ENCODE measurements at regions not wholly inside any gene's neighbourhood (a gene's known extent, or its start where the extent isn't known, plus 50 kb on each side); places are given as distances from the start of the nearest gene placed in this dataset.

DNA sequence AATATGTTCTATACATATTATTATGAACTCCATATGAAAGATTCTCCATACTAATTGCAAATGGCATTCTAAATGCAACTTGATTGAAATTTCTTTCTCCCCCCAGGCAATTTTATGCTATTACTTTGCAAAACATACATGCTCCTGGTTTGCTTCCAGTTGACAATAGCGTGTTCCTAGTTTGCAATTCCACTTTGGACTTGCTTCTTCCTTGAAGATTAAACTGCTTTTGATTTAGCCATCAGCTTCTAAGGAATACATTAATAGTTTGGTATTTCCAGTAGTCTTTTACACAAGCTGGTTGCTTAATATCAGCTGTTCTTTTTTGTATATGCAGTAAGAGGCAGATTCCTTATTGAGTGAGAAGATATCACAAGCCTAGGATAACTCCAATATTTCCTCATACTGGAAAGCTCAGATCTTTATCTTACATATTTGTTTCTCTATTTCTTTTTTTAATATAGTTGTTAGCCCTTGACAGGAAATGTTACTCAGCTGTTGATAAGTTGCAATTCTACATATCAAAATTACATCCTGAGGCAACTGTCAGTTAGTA lies 1941.7 kb upstream of the LRRTM1 start:
- H3K9me3 ChIP-seq: peaks cover 0 to 10% (median under 1%) of the 10 kb centered on the region in 12 donors
- TF ChIP-seq, protein P1, sequence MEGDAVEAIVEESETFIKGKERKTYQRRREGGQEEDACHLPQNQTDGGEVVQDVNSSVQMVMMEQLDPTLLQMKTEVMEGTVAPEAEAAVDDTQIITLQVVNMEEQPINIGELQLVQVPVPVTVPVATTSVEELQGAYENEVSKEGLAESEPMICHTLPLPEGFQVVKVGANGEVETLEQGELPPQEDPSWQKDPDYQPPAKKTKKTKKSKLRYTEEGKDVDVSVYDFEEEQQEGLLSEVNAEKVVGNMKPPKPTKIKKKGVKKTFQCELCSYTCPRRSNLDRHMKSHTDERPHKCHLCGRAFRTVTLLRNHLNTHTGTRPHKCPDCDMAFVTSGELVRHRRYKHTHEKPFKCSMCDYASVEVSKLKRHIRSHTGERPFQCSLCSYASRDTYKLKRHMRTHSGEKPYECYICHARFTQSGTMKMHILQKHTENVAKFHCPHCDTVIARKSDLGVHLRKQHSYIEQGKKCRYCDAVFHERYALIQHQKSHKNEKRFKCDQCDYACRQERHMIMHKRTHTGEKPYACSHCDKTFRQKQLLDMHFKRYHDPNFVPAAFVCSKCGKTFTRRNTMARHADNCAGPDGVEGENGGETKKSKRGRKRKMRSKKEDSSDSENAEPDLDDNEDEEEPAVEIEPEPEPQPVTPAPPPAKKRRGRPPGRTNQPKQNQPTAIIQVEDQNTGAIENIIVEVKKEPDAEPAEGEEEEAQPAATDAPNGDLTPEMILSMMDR (IDR thresholded peaks at IDR 0.05): no peak
- no peak for TF ChIP-seq POLR2A (IDR thresholded peaks at IDR 0.05)
- no peaks in the 10 kb centered on the region for H3K27me3 ChIP-seq
- ATAC-seq (no peak), DNase-seq (no peak)
- H3K27ac ChIP-seq: no peak overlapping the region
- no peaks in the 10 kb centered on the region for H3K36me3 ChIP-seq
- no peaks in the 10 kb centered on the region for H3K4me1 ChIP-seq
- WGBS, 4 donors: 66 to 89% (median 78%) methylated on average over 1 of the region's 1 CpG
- intact Hi-C loops (cut with DNase I): no loop called here
- no peak overlapping the region for H3K4me3 ChIP-seq

DNA sequence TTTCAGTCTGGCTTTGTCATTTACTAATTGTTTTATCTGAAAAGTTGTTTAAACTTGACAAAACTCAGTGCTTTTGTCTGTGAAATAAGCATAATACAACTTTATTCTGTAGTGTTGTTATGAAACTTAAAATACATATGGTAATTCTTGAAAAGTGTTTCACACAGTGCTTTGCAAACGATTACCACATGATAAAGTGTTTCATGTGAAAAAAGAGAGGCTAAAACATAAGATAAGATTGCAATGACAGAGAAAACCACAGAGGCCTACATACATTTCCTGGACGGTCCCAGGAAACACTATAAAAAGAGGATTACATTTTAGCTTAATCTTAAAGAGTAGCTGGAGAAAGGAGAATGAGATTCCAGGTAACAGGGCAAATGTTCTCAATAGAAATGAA lies 1934.6 kb upstream of the LRRTM1 start:
- intact Hi-C loops (cut with DNase I): no loop called here
- no peak for ATAC-seq
- no peaks in the 10 kb centered on the region for H3K4me1 ChIP-seq
- DNase-seq: no peak
- no peaks in the 10 kb centered on the region for H3K27me3 ChIP-seq
- no peak overlapping the region for H3K4me3 ChIP-seq
- TF ChIP-seq POLR2A (IDR thresholded peaks at IDR 0.05): no peak
- TF ChIP-seq, protein P1 (IDR thresholded peaks at IDR 0.05): no peak
- WGBS, 4 donors: 38 to 42% (median 41%) methylated on average over 2 of the region's 2 CpGs
- no peak overlapping the region for H3K27ac ChIP-seq
- H3K36me3 ChIP-seq: no peaks in the 10 kb centered on the region
- peaks cover 0 to 18% (median 0%) of the 10 kb centered on the region in 12 donors for H3K9me3 ChIP-seq

DNA sequence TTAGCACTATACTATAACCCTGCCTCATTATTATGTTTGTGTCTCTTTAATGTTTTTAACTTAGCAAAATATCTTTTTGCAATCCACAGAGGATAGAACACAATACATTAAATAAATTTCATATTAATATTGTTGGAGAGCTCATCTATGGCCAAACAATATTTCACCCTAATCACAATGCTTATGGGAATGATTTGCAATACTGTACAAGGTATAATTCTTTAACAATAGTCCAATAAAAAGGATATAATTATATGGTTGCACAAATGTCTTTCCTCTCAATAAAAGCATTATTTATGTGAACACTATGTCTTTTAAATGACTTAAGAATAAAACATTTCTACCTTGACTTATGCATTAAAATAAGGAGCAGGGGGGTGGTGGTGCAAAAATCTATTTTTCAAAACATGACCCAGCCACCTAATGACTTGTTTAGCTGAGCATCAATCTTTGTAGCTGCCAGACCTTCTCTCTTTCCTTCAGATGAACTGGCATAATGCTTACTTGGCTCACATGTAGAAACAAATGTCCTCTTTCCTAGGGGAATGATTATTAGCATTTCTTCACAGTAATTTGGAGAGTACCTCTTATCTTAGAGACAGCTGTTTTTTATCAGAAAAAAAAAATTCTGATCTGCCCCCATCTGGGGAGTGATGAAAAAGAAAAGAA lies 1933.6 kb upstream of the LRRTM1 start:
- no peak overlapping the region for H3K4me3 ChIP-seq
- H3K27me3 ChIP-seq: no peaks in the 10 kb centered on the region
- intact Hi-C loops (cut with DNase I): no loop called here

GRCh38 chr2:82234283-82234874 lies 1929.8 kb upstream of the LRRTM1 start:
- H3K36me3 ChIP-seq: no peaks in the 10 kb centered on the region
- H3K27ac ChIP-seq: no peak overlapping the region
- TF ChIP-seq, protein P1 (IDR thresholded peaks at IDR 0.05): no peak
- TF ChIP-seq POLR2A (IDR thresholded peaks at IDR 0.05): no peak
- H3K4me3 ChIP-seq: no peak overlapping the region
- H3K27me3 ChIP-seq: no peaks in the 10 kb centered on the region
- WGBS, 4 donors: 83 to 88% (median 85%) methylated on average over 8 of the region's 8 CpGs
- H3K9me3 ChIP-seq: no peaks in the 10 kb centered on the region
- DNase-seq: no peak
- intact Hi-C loops (cut with DNase I): no loop called here
- no peaks in the 10 kb centered on the region for H3K4me1 ChIP-seq
- ATAC-seq: no peak

More for the DNA sequence above, 1933.6 kb upstream of the LRRTM1 start:
- ATAC-seq (no peak), DNase-seq (no peak)
- Histone ChIP-seq H3K9me3 (peaks cover 0 to 18% (median 0%) of the 10 kb centered on the region in 12 donors), H3K27ac (no peak overlapping the region), H3K4me1 (no peaks in the 10 kb centered on the region), H3K36me3 (no peaks in the 10 kb centered on the region)
- TF ChIP-seq, protein P1 (IDR thresholded peaks at IDR 0.05): no peak
- TF ChIP-seq POLR2A (IDR thresholded peaks at IDR 0.05): no peak

All from heart left ventricle (tissue), 16 donors.